Caco-2 (cell line): ENCODE measurements at regions not wholly inside any gene's neighbourhood (a gene's known extent, or its start where the extent isn't known, plus 50 kb on each side); places are given as distances from the start of the nearest gene placed in this dataset.

Experiments
- BruUV-seq: library from RNA; stranded (reverse); fragments of 400-500 nt; replicated peaks from 2 replicates; lab custom pipeline; 2021; lab: Mats Ljungman, UMichigan
- CTCF ChIA-PET: fragments of 300-600 bp; sonication (Branson Sonifier 250); formaldehyde crosslinking; loops from one replicate; lab custom pipeline; 2022; ENCODE audit warnings: antibody characterized with exemption; lab: Charles Lee
- POLR2A ChIA-PET: fragments of 300-600 bp; sonication (Branson Sonifier 250); formaldehyde crosslinking; loops from one replicate; lab custom pipeline; 2022; ENCODE audit warnings: antibody characterized with exemption; lab: Charles Lee
- DNase-seq, 2 experiments: peaks; one replicate each; pipeline versions ENCODE4 v3.0.0 to v3.0.0-alpha.2; 2020 to 2022
- H3K27me3 ChIP-seq: replicated peaks from 2 replicates; pipeline ENCODE4 v1.6.0; 2011; ENCODE audit warnings: low read length; ENCODE audit not compliant: control insufficient read depth, insufficient read depth
- H3K36me3 ChIP-seq: 2 replicates; pipeline ENCODE4 v1.5.1; 2011; ENCODE audit warnings: low read length; ENCODE audit not compliant: control insufficient read depth, insufficient read depth
- H3K4me1 ChIP-seq: fragments of 250-450 bp; sonication (Bioruptor Pico); 2 replicates; pipeline ENCODE4 v1.5.1; 2020; ENCODE audit warnings: mild to moderate bottlenecking
- H3K4me3 ChIP-seq: 2 replicates; pipeline ENCODE4 v1.5.1; 2011; ENCODE audit warnings: low read depth, mild to moderate bottlenecking, control low read depth, low read length
- H3K9me3 ChIP-seq: fragments of 250-450 bp; sonication (Bioruptor Pico); 2 replicates; pipeline ENCODE4 v1.5.1; 2020; ENCODE audit warnings: mild to moderate bottlenecking, moderate library complexity
- H3K27ac Mint-ChIP-seq: one replicate; pipeline ENCODE4 v1.8.0; 2022; ENCODE audit warnings: mixed read lengths; ENCODE audit not compliant: unreplicated experiment
- H3K27me3 Mint-ChIP-seq: one replicate; pipeline ENCODE4 v1.8.0; 2022; ENCODE audit warnings: mixed read lengths; ENCODE audit not compliant: insufficient read depth, unreplicated experiment
- H3K36me3 Mint-ChIP-seq: one replicate; pipeline ENCODE4 v1.8.0; 2022; ENCODE audit warnings: mild to moderate bottlenecking, mixed read lengths; ENCODE audit not compliant: insufficient read depth, unreplicated experiment
- H3K4me1 Mint-ChIP-seq: one replicate; pipeline ENCODE4 v1.8.0; 2022; ENCODE audit warnings: low read depth, mixed read lengths; ENCODE audit not compliant: unreplicated experiment
- H3K4me3 Mint-ChIP-seq: one replicate; pipeline ENCODE4 v1.8.0; 2022; ENCODE audit warnings: mild to moderate bottlenecking, moderate library complexity, mixed read lengths; ENCODE audit not compliant: unreplicated experiment
- H3K9me3 Mint-ChIP-seq: one replicate; pipeline ENCODE4 v1.8.0; 2022; ENCODE audit warnings: mixed read lengths; ENCODE audit not compliant: unreplicated experiment
- intact Hi-C: fragments of 100-400 bp; cut with micrococcal nuclease; formaldehyde crosslinking; loops from one replicate; pipeline ENCODE4 v1.10.0; 2022; ENCODE audit not compliant: unreplicated experiment
- TF ChIP-seq, protein P1 (sequence below), 2 experiments: fragments of 200-600 bp in 1 of 2; IDR thresholded peaks; 1 replicate in 1 of 2; 2 replicates in 1 of 2; pipeline versions ENCODE4 v1.5.1 to v1.8.0; 2011 to 2022; ENCODE audit warnings: antibody characterized with exemption in 1 of 2, control low read depth in 1 of 2, inconsistent platforms in 1 of 2, low read depth in 1 of 2, low read length in 1 of 2, mild to moderate bottlenecking in 1 of 2, moderate library complexity in 1 of 2; ENCODE audit not compliant: insufficient read depth in 1 of 2, severe bottlenecking in 1 of 2, unreplicated experiment in 1 of 2

DNA sequence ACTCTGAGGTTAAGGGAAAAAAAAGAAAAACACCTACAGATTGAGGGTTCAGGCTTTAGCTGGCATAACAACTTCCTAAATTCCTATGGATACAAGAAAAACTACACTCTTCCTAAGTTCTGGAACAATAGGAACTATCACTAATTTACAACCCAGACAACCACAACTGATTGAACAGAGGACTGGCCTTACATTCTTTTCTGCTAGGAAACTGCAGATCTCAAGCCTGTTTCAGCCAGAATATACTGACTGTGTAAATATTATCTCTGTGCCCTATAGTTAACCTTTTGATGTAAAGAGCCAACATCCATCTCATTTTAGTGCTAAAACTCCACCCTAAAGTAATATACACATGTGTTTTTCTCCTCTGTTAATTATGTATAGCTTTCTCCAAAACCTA, 1186.5 kb upstream of the TMPRSS15 start:
- no peak overlapping the region for H3K4me3 Mint-ChIP-seq
- no peak overlapping the region for H3K27ac Mint-ChIP-seq
- H3K27me3 Mint-ChIP-seq: no peaks in the 10 kb centered on the region
- Histone ChIP-seq H3K4me3 (no peak overlapping the region), H3K36me3 (no peaks in the 10 kb centered on the region), H3K4me1 (no peaks in the 10 kb centered on the region), H3K9me3 (no peaks in the 10 kb centered on the region), H3K27me3 (no peaks in the 10 kb centered on the region)
- no peaks in the 10 kb centered on the region for H3K4me1 Mint-ChIP-seq
- CTCF ChIA-PET: no interaction called here
- TF ChIP-seq, protein P1, sequence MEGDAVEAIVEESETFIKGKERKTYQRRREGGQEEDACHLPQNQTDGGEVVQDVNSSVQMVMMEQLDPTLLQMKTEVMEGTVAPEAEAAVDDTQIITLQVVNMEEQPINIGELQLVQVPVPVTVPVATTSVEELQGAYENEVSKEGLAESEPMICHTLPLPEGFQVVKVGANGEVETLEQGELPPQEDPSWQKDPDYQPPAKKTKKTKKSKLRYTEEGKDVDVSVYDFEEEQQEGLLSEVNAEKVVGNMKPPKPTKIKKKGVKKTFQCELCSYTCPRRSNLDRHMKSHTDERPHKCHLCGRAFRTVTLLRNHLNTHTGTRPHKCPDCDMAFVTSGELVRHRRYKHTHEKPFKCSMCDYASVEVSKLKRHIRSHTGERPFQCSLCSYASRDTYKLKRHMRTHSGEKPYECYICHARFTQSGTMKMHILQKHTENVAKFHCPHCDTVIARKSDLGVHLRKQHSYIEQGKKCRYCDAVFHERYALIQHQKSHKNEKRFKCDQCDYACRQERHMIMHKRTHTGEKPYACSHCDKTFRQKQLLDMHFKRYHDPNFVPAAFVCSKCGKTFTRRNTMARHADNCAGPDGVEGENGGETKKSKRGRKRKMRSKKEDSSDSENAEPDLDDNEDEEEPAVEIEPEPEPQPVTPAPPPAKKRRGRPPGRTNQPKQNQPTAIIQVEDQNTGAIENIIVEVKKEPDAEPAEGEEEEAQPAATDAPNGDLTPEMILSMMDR (IDR thresholded peaks at IDR 0.05; ENCODE audit: insufficient read depth in 1 of 2, low read depth in 1 of 2, low read length in 1 of 2, severe bottlenecking in 1 of 2, unreplicated experiment in 1 of 2): no peak
- intact Hi-C loops: no loop called here
- H3K36me3 Mint-ChIP-seq: no peaks in the 10 kb centered on the region
- POLR2A ChIA-PET: no interaction called here
- H3K9me3 Mint-ChIP-seq: no peaks in the 10 kb centered on the region
- no TSS peak for BruUV-seq
- DNase-seq: no peak

DNA sequence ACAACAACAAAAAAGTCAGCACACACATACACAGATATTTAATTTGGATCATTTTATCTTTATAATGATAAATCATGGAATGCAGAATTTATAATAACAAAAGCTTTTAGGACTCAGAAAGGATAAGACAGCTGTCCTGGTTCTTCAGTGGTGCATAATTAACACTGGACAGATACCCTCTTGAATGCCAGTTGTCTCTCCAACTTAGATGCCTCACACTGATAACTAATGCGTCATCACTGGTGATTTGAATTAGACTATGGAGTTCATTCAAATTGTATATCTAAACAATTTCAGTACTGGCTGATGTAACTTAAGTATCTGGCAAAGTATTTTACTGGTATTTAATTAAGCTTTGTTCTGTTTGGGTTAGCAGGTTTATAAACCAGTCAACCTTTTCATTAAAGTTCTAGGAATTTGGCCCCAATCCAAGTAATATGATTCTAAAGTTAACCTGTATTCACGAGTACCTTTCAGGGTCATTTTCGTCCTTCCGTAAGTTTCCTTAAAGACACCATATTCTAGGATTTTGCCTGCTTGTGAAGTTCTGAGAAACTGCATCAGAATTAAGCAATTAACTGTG, 1199.5 kb upstream of the TMPRSS15 start:
- Mint-ChIP-seq H3K27ac (no peak overlapping the region), H3K27me3 (no peaks in the 10 kb centered on the region), H3K4me3 (no peak overlapping the region), H3K36me3 (no peaks in the 10 kb centered on the region), H3K4me1 (no peaks in the 10 kb centered on the region), H3K9me3 (no peaks in the 10 kb centered on the region)
- DNase-seq: no peak
- TF ChIP-seq, protein P1 (IDR thresholded peaks at IDR 0.05; ENCODE audit: insufficient read depth in 1 of 2, low read depth in 1 of 2, low read length in 1 of 2, severe bottlenecking in 1 of 2, unreplicated experiment in 1 of 2): no peak
- ChIA-PET POLR2A (no interaction called here), CTCF (no interaction called here)
- Histone ChIP-seq H3K4me1 (no peaks in the 10 kb centered on the region), H3K4me3 (no peak overlapping the region), H3K36me3 (no peaks in the 10 kb centered on the region), H3K27me3 (no peaks in the 10 kb centered on the region), H3K9me3 (no peaks in the 10 kb centered on the region)
- no TSS peak for BruUV-seq
- intact Hi-C loops: no loop called here

DNA sequence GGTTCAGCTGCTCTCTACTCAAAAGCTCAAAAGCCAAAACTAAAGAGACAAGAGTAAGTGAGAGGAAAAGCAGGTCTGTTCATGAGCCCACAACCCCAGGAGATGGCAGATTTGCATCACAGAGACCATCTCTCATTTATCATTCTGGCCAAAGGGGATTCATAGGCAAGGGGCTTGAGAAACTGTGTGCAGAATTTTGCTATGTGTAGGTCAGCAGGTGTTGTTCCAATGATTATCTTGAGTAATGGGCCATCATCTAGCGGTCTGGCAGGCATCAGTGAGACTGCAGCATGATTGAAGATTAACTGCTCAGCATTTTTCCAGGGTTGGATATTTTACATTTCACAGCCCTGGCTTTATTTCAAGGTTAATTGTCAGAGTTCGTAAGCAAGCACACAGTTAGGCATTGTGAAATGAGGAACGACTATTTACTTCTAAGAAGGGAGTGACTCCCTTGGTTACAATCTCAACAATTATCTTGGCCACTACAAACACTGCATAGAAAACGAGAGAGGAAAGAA, 1204.6 kb upstream of the TMPRSS15 start:
- no TSS peak for BruUV-seq
- ChIA-PET POLR2A (no interaction called here), CTCF (no interaction called here)
- Mint-ChIP-seq H3K27ac (no peak overlapping the region), H3K4me1 (no peaks in the 10 kb centered on the region), H3K9me3 (no peaks in the 10 kb centered on the region), H3K36me3 (no peaks in the 10 kb centered on the region), H3K27me3 (peaks cover 6% of the 10 kb centered on the region), H3K4me3 (no peak overlapping the region)
- TF ChIP-seq, protein P1 (IDR thresholded peaks at IDR 0.05; ENCODE audit: insufficient read depth in 1 of 2, low read depth in 1 of 2, low read length in 1 of 2, severe bottlenecking in 1 of 2, unreplicated experiment in 1 of 2): no peak
- no peaks in the 10 kb centered on the region for H3K4me1 ChIP-seq
- H3K27me3 ChIP-seq: no peaks in the 10 kb centered on the region
- H3K36me3 ChIP-seq: no peaks in the 10 kb centered on the region
- intact Hi-C loops: no loop called here
- no peak overlapping the region for H3K4me3 ChIP-seq
- H3K9me3 ChIP-seq: no peaks in the 10 kb centered on the region
- DNase-seq: no peak
